H7 (cell line): ENCODE measurements at regions not wholly inside any gene's neighbourhood (a gene's known extent, or its start where the extent isn't known, plus 50 kb on each side); places are given as distances from the start of the nearest gene placed in this dataset.

Experiments used
- DNase-seq: peaks from one replicate; pipeline ENCODE4 v3.0.0; 2012
- H3K27me3 ChIP-seq: 2 replicates; pipeline ENCODE4 v1.6.0; 2011; ENCODE audit warnings: mild to moderate bottlenecking, low read length; ENCODE audit not compliant: control insufficient read depth, insufficient read depth
- H3K36me3 ChIP-seq: replicated peaks from 2 replicates; pipeline ENCODE4 v1.5.1; 2011; ENCODE audit warnings: low read length; ENCODE audit not compliant: control insufficient read depth, insufficient read depth
- H3K4me3 ChIP-seq: 2 replicates; pipeline ENCODE4 v1.5.1; 2011; ENCODE audit warnings: low read depth, mild to moderate bottlenecking, control low read depth, low read length, moderate library complexity; ENCODE audit not compliant: insufficient read depth

DNA sequence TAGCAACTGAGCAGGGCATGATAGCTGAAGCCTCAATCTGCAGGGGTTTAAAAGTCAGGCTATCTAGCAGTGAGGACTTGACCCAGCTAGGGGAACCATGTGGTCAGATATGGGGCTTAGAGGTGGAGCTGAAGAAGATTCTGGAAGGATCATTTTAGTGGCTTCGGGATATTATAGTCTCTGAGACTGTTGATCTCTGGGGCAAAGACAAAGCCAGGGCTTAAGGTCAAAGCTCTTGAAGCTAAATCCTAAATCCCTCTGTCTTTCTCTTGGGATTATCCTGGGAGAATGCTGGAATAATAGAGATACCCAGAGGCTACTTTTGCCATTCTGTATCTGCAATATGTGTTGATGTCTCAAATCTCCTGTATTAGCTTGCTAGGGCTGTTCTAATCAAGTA, 132.2 kb downstream of the DHX35 start:
- H3K27me3 ChIP-seq, result no peaks in the 10 kb centered on the region; the same call in 1 of the 2 replicates

GRCh38 chr20:39092733-39093410, 130.7 kb downstream of the DHX35 start:
- DNase-seq, result no peak
- no peaks in the 10 kb centered on the region for H3K36me3 ChIP-seq
- no peak overlapping the region for H3K4me3 ChIP-seq
- H3K27me3 ChIP-seq, result no peaks in the 10 kb centered on the region; the same call in 1 of the 2 replicates

More for the DNA sequence above, 132.2 kb downstream of the DHX35 start:
- Histone ChIP-seq H3K36me3 (no peaks in the 10 kb centered on the region), H3K4me3 (no peak overlapping the region)
- DNase-seq, result no peak

DNA sequence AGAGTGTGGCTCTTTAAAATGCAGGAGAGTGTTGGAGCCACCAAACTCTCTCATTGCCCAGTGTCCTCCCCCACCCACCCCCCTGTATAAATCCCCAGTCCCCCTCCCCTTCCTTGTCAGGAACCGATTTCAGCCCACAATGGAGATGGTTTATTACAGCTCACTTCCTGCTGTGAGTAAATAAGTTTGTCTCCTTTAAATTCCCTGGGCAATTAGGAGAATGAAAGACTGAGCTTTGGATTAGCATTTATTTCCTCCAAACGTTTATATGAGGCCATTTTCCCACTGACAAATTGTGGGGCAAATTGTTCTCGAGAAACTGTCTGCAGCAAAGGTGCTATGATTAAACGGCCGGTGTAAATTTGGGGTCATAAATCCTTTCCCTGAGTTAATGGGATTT, 128.8 kb downstream of the DHX35 start:
- no peaks in the 10 kb centered on the region; the same call in 1 of the 2 replicates for H3K27me3 ChIP-seq
- H3K36me3 ChIP-seq, result no peaks in the 10 kb centered on the region
- H3K4me3 ChIP-seq, result no peak overlapping the region
- no peak for DNase-seq

- Histone ChIP-seq H3K36me3 (no peaks in the 10 kb centered on the region), H3K4me3 (no peak overlapping the region), H3K27me3 (no peaks in the 10 kb centered on the region; the same call in 1 of the 2 replicates)
- no peak for DNase-seq
These were observed 127.7 kb downstream of the DHX35 start for GRCh38 chr20:39089797-39090196.
